ENCODE measurements at regions not wholly inside any gene's neighbourhood (a gene's known extent, or its start where the extent isn't known, plus 50 kb on each side); places are given as distances from the start of the nearest gene placed in this dataset.

DNA sequence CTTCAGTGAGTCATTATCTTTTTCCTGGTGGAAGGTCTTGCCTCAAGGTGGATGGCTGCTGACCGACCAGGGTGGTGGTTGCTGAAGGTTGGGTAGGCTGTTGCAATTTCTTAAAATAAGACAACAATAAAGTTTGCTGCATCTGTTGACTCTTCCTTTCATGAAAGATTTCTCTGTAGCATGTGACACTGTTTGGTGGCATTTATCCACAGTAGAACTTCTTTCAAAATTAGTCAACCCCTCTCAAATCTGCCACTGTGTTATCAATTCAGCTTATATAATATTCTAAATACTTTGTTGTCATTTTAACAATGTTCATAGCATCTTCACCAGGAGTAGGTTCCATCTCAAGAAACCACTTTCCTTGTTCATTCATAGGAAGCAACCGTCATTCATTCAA is 66.8 kb upstream of the ATXN1 start:
- TF ChIP-seq, protein P1, sequence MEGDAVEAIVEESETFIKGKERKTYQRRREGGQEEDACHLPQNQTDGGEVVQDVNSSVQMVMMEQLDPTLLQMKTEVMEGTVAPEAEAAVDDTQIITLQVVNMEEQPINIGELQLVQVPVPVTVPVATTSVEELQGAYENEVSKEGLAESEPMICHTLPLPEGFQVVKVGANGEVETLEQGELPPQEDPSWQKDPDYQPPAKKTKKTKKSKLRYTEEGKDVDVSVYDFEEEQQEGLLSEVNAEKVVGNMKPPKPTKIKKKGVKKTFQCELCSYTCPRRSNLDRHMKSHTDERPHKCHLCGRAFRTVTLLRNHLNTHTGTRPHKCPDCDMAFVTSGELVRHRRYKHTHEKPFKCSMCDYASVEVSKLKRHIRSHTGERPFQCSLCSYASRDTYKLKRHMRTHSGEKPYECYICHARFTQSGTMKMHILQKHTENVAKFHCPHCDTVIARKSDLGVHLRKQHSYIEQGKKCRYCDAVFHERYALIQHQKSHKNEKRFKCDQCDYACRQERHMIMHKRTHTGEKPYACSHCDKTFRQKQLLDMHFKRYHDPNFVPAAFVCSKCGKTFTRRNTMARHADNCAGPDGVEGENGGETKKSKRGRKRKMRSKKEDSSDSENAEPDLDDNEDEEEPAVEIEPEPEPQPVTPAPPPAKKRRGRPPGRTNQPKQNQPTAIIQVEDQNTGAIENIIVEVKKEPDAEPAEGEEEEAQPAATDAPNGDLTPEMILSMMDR (IDR thresholded peaks at IDR 0.05): no peak
- no peaks in the 10 kb centered on the region for H3K27me3 ChIP-seq
- ATAC-seq (no peak), DNase-seq (no peak)
- H3K36me3 ChIP-seq: no peaks in the 10 kb centered on the region
- intact Hi-C loops (cut with DNase I): no loop called here
- H3K9me3 ChIP-seq: no peaks in the 10 kb centered on the region
- no peaks in the 10 kb centered on the region for H3K4me1 ChIP-seq
- no peak overlapping the region for H3K27ac ChIP-seq
- H3K4me3 ChIP-seq: no peak overlapping the region

DNA sequence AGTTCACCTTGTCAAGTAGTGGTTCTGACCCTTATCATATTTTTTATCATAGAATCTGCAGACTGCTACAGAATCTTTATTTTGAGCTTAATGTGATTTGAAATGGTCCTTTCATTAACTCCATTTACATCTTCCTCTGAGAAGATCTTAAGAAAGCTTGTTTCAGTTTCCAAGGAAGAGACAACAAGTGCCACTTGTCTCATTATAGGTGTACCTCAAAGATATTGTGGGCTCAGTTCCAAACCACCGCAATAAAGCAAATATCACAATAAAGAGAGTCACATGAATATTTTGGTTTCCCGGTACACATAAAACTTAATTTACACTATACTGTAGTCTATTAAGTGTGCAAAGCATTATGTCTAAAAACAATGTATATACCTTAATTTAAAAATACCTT is 66.4 kb upstream of the ATXN1 start:
- intact Hi-C loops (cut with DNase I): no loop called here
- no peak overlapping the region for H3K4me3 ChIP-seq
- no peak for ATAC-seq
- no peaks in the 10 kb centered on the region for H3K27me3 ChIP-seq
- TF ChIP-seq, protein P1 (IDR thresholded peaks at IDR 0.05): no peak
- no peaks in the 10 kb centered on the region for H3K36me3 ChIP-seq
- H3K9me3 ChIP-seq: no peaks in the 10 kb centered on the region
- DNase-seq: no peak
- H3K27ac ChIP-seq: no peak overlapping the region
- H3K4me1 ChIP-seq: no peaks in the 10 kb centered on the region

DNA sequence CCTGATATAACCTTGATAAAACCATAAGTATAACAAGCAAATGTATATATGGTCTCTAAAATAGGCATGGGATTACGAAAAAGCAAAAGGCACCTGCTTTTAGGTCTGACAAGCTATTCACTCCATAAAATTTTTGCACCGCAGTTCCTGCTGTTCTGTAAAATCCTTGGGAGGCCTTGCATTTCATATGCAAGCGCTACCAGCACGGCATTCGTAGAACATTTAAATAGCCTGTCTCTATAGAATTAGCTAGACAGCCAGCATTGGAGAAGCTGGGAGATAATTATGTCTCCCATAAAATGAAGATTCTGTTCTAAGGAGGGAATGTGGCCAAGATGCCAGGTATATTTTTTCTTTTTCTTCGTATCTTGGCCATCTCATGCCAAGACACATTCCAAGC is 64.5 kb upstream of the ATXN1 start:
- no peaks in the 10 kb centered on the region for H3K9me3 ChIP-seq
- DNase-seq: no peak
- ATAC-seq: no peak
- H3K27ac ChIP-seq: no peak overlapping the region
- intact Hi-C loops (cut with DNase I): no loop called here
- no peaks in the 10 kb centered on the region for H3K4me1 ChIP-seq
- H3K4me3 ChIP-seq: no peak overlapping the region
- no peaks in the 10 kb centered on the region for H3K27me3 ChIP-seq
- TF ChIP-seq, protein P1 (IDR thresholded peaks at IDR 0.05): no peak
- no peaks in the 10 kb centered on the region for H3K36me3 ChIP-seq

DNA sequence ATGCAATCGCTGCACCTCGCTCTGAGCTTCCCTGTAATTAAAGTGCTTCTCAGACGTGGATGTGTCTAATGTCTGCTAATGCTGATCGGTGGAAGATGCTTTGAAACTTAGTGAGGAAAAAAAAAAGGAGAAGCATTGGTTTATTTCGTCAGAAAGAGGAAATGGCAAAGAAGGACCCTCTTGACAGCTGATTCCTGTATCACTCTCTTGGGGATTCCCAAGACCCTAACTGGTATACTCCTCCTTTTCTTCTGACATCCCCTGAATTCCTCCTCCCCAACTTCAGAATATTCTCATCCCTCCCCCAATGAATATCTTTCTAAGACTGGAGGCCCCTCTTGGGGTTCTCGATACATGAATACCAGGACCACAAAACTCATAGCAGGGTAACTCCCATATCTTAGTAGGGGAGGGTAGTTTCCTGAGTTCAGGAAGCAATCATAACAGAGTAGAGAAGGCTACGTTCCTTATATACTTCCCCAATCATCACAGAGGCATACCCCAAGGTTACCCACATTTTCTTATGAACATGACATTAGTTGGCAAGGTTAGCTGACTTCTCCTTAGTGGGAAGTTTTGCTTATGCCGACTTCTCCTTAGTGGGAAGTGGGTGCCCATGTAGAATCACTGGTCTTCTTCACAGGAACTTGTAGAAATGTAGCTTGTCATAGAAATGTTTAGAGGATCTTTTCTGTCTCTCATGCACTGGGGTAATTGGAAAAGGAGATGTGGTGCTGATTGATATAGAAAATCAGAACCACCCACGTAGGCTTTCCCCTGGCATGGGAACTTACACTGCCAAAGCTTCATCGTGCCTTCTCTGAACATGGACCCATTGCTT is 63.8 kb upstream of the ATXN1 start:
- intact Hi-C loops (cut with DNase I): no loop called here
- ATAC-seq (peak; percentile 21), DNase-seq (no peak)
- Histone ChIP-seq H3K9me3 (no peaks in the 10 kb centered on the region), H3K27me3 (no peaks in the 10 kb centered on the region), H3K4me3 (no peak overlapping the region), H3K36me3 (no peaks in the 10 kb centered on the region), H3K27ac (no peak overlapping the region), H3K4me1 (no peaks in the 10 kb centered on the region)
- TF ChIP-seq, protein P1 (IDR thresholded peaks at IDR 0.05): no peak

DNA sequence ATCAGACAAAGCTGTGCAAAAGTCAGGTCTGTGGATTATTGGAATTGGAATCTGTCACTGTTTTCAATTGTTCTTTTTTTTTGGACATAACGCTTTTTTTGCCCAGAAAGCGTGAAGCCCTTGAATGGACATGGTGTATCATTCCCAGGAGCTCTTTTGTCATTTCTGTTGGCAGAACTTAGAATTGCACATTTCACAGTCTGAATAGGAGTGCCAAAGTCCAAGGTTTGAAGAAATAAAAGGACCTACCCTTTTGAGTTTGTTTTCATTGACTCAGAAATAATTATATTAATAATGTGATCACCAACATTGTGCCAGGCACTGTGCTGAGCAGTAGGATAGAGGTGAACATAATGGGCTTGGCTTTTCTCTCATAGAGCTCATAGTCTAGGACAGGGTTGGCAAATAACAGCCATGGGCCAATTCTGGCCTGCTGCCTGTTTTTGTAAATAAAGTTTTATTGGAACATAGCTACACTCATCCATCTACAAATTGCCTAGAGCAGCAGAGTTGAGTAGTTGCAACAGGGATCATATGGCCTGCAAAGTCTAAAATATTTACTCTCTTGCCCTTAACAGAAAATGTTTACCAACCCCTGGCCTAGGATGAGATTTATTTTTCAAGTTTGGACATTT is 62.6 kb upstream of the ATXN1 start:
- TF ChIP-seq, protein P1 (IDR thresholded peaks at IDR 0.05): no peak
- no peaks in the 10 kb centered on the region for H3K27me3 ChIP-seq
- DNase-seq (no peak), ATAC-seq (no peak)
- H3K27ac ChIP-seq: no peak overlapping the region
- intact Hi-C loops (cut with DNase I): no loop called here
- H3K4me1 ChIP-seq: no peaks in the 10 kb centered on the region
- H3K36me3 ChIP-seq: no peaks in the 10 kb centered on the region
- H3K9me3 ChIP-seq: no peaks in the 10 kb centered on the region
- H3K4me3 ChIP-seq: no peak overlapping the region
